Neuronal stem cell (in vitro differentiated cells): ENCODE measurements at regions not wholly inside any gene's neighbourhood (a gene's known extent, or its start where the extent isn't known, plus 50 kb on each side); places are given as distances from the start of the nearest gene placed in this dataset.

Source experiments
- DNase-seq: peaks from one replicate; pipeline ENCODE4 v3.0.0-alpha.2; 2013; ENCODE audit warnings: low spot score
- H2AFZ ChIP-seq: one replicate; pipeline ENCODE4 v1.6.1; 2013; ENCODE audit warnings: mild to moderate bottlenecking, low read length, inconsistent platforms
- H2AK5ac ChIP-seq: 2 replicates; pipeline ENCODE4 v1.6.1; 2013; ENCODE audit warnings: low read depth, mild to moderate bottlenecking, inconsistent platforms, low read length, moderate library complexity, mixed read lengths
- H2BK120ac ChIP-seq: 2 replicates; pipeline ENCODE4 v1.6.1; 2013; ENCODE audit warnings: low read depth, mild to moderate bottlenecking, inconsistent platforms, low read length, moderate library complexity, mixed read lengths
- H2BK12ac ChIP-seq: one replicate; pipeline ENCODE4 v1.6.1; 2013; ENCODE audit warnings: low read length, inconsistent platforms
- H2BK15ac ChIP-seq: 2 replicates; pipeline ENCODE4 v1.6.1; 2013; ENCODE audit warnings: mild to moderate bottlenecking, low read length, inconsistent platforms, mixed read lengths
- H2BK5ac ChIP-seq: one replicate; pipeline ENCODE4 v1.6.1; 2013; ENCODE audit warnings: inconsistent platforms, mild to moderate bottlenecking, low read length, moderate library complexity
- H3K14ac ChIP-seq: one replicate; pipeline ENCODE4 v1.6.1; 2013; ENCODE audit warnings: low read length, inconsistent platforms
- H3K18ac ChIP-seq: 2 replicates; pipeline ENCODE4 v1.6.1; 2013; ENCODE audit warnings: low read length, inconsistent platforms
- H3K23ac ChIP-seq: 2 replicates; pipeline ENCODE4 v1.6.1; 2013; ENCODE audit warnings: low read depth, mild to moderate bottlenecking, mixed read lengths, low read length, inconsistent platforms; ENCODE audit not compliant: poor library complexity
- H3K27ac ChIP-seq: replicated peaks from 3 replicates; pipeline ENCODE4 v1.5.1; 2013; ENCODE audit warnings: low read length, inconsistent platforms
- H3K27me3 ChIP-seq, 3 experiments: 2 replicates each; pipeline ENCODE4 v1.6.1; 2013; ENCODE audit warnings: low read length in 3 of 3, mild to moderate bottlenecking in 2 of 3, inconsistent platforms in 1 of 3, low read depth in 1 of 3, mixed read lengths in 1 of 3, moderate library complexity in 1 of 3; ENCODE audit not compliant: control insufficient read depth in 3 of 3, insufficient read depth in 3 of 3
- H3K36me3 ChIP-seq, 2 donors: replicated peaks in 1 of 2; 2 replicates each; pipeline ENCODE4 v1.6.1; 2013; ENCODE audit warnings: low read length in 2 of 2; ENCODE audit not compliant: control insufficient read depth in 2 of 2, insufficient read depth in 2 of 2
- H3K4ac ChIP-seq: 2 replicates; pipeline ENCODE4 v1.6.1; 2013; ENCODE audit warnings: inconsistent platforms, mild to moderate bottlenecking, low read length, moderate library complexity
- H3K4me1 ChIP-seq, 2 donors: 1 replicate in 1 of 2; 2 replicates in 1 of 2; pipeline ENCODE4 v1.6.1; 2013; ENCODE audit warnings: low read length in 2 of 2, low read depth in 1 of 2; ENCODE audit not compliant: control insufficient read depth in 2 of 2, insufficient read depth in 1 of 2
- H3K4me2 ChIP-seq: one replicate; pipeline ENCODE4 v1.6.1; 2013; ENCODE audit warnings: mild to moderate bottlenecking, low read length, inconsistent platforms; ENCODE audit not compliant: insufficient read depth, poor library complexity, severe bottlenecking
- H3K4me3 ChIP-seq, 2 donors: 2 replicates each; pipeline ENCODE4 v1.5.1; 2013; ENCODE audit warnings: low read length in 2 of 2, mild to moderate bottlenecking in 2 of 2, inconsistent platforms in 1 of 2, moderate library complexity in 1 of 2
- H3K79me1 ChIP-seq: one replicate; pipeline ENCODE4 v1.6.1; 2013; ENCODE audit warnings: low read depth, mild to moderate bottlenecking, inconsistent platforms, low read length, moderate library complexity
- H3K9ac ChIP-seq: one replicate; pipeline ENCODE4 v1.6.1; 2013; ENCODE audit warnings: mild to moderate bottlenecking, low read depth, low read length, inconsistent platforms; ENCODE audit not compliant: poor library complexity
- H3K9me3 ChIP-seq, 2 donors: replicated peaks in 1 of 2; 2 replicates each; pipeline versions ENCODE3 to v1.6.1; 2013; ENCODE audit warnings: low read length in 2 of 2, mild to moderate bottlenecking in 2 of 2, inconsistent platforms in 1 of 2, low read depth in 1 of 2, mixed read lengths in 1 of 2, moderate library complexity in 1 of 2; ENCODE audit not compliant: control insufficient read depth in 2 of 2, insufficient read depth in 1 of 2
- H4K8ac ChIP-seq: one replicate; pipeline ENCODE4 v1.6.1; 2013; ENCODE audit warnings: low read depth, mild to moderate bottlenecking, inconsistent platforms, low read length, moderate library complexity
- H4K91ac ChIP-seq: one replicate; pipeline ENCODE4 v1.6.1; 2013; ENCODE audit warnings: low read length, low read depth, mild to moderate bottlenecking, inconsistent platforms; ENCODE audit not compliant: poor library complexity
- WGBS, 2 donors: extraction: QIAGEN DNeasy Blood & Tissue Kit; methylation state at CpG; one replicate each; pipeline ENCODE4 v1.1.7; 2013; ENCODE audit warnings: missing lambda C conversion rate in 2 of 2, mixed read lengths in 1 of 2; ENCODE audit not compliant: insufficient read length in 2 of 2, insufficient replicate concordance in 1 of 2; ENCODE audit errors: extremely low coverage in 2 of 2; 5-methylcytosine and 5-hydroxymethylcytosine counted together

GRCh38 chr5:145316282-145316681 lies 518.9 kb downstream of the PRELID2 start:
- no peak overlapping the region for H3K4me2 ChIP-seq
- no peaks in the 10 kb centered on the region for H3K79me1 ChIP-seq
- no peak overlapping the region for H3K4me3 ChIP-seq
- H3K9ac ChIP-seq, result no peak overlapping the region
- no peak overlapping the region for H3K27ac ChIP-seq
- DNase-seq, result no peak
- H3K14ac ChIP-seq, result no peak overlapping the region
- H4K8ac ChIP-seq, result no peak overlapping the region
- no peaks in the 10 kb centered on the region for H3K27me3 ChIP-seq
- WGBS, 2 donors, result no CpG with 5 or more reads among the region's 2 CpGs
- H3K4me1 ChIP-seq, result peaks cover 0 to 2% of the 10 kb centered on the region in 2 donors
- H3K36me3 ChIP-seq, result no peaks in the 10 kb centered on the region
- H3K23ac ChIP-seq, result no peak overlapping the region
- no peak overlapping the region for H2BK120ac ChIP-seq
- H2AFZ ChIP-seq, result no peak overlapping the region
- no peak overlapping the region for H3K18ac ChIP-seq
- peaks cover 0 to 9% of the 10 kb centered on the region in 2 donors for H3K9me3 ChIP-seq
- H2BK5ac ChIP-seq, result no peak overlapping the region
- H3K4ac ChIP-seq, result no peak overlapping the region
- no peak overlapping the region for H2AK5ac ChIP-seq
- no peak overlapping the region for H2BK15ac ChIP-seq
- H2BK12ac ChIP-seq, result no peak overlapping the region
- H4K91ac ChIP-seq, result no peak overlapping the region

GRCh38 chr5:145307866-145308382 lies 527.2 kb downstream of the PRELID2 start:
- Histone ChIP-seq H2BK120ac (no peak overlapping the region), H3K14ac (no peak overlapping the region), H3K4me1 (no peaks in the 10 kb centered on the region), H3K4me3 (no peak overlapping the region), H3K27ac (no peak overlapping the region), H3K9ac (no peak overlapping the region), H4K8ac (no peak overlapping the region), H3K36me3 (no peaks in the 10 kb centered on the region), H2AFZ (no peak overlapping the region), H3K18ac (no peak overlapping the region), H2AK5ac (no peak overlapping the region), H2BK12ac (no peak overlapping the region), H3K4me2 (no peak overlapping the region), H2BK15ac (no peak overlapping the region), H3K9me3 (no peaks in the 10 kb centered on the region), H3K4ac (no peak overlapping the region), H3K27me3 (no peaks in the 10 kb centered on the region), H4K91ac (no peak overlapping the region), H3K23ac (no peak overlapping the region), H2BK5ac (no peak overlapping the region), H3K79me1 (no peaks in the 10 kb centered on the region)
- no CpG with 5 or more reads among the region's 6 CpGs for WGBS, 2 donors
- DNase-seq, result no peak

- Histone ChIP-seq H2BK12ac (no peak overlapping the region), H3K14ac (no peak overlapping the region), H2AFZ (no peak overlapping the region), H3K4ac (no peak overlapping the region), H2AK5ac (no peak overlapping the region), H3K4me2 (no peak overlapping the region), H3K4me1 (no peaks in the 10 kb centered on the region), H3K27me3 (no peaks in the 10 kb centered on the region), H3K9ac (no peak overlapping the region), H3K4me3 (no peak overlapping the region), H3K27ac (no peak overlapping the region), H3K9me3 (peaks cover 0 to 1% of the 10 kb centered on the region in 2 donors), H4K91ac (no peak overlapping the region), H3K79me1 (no peaks in the 10 kb centered on the region), H2BK15ac (no peak overlapping the region), H3K23ac (no peak overlapping the region), H2BK5ac (no peak overlapping the region), H4K8ac (no peak overlapping the region), H3K18ac (no peak overlapping the region), H2BK120ac (no peak overlapping the region), H3K36me3 (no peaks in the 10 kb centered on the region)
- no CpG with 5 or more reads among the region's 1 CpG for WGBS, 2 donors
- no peak for DNase-seq
Measured at GRCh38 chr5:145295236-145295835, 539.8 kb downstream of the PRELID2 start.

- Histone ChIP-seq H2AFZ (no peak overlapping the region), H3K4me1 (no peaks in the 10 kb centered on the region), H3K9ac (no peak overlapping the region), H4K91ac (no peak overlapping the region), H4K8ac (no peak overlapping the region), H2BK5ac (no peak overlapping the region), H3K27me3 (no peaks in the 10 kb centered on the region), H3K4ac (no peak overlapping the region), H3K4me2 (no peak overlapping the region), H2BK12ac (no peak overlapping the region), H3K23ac (no peak overlapping the region), H3K27ac (no peak overlapping the region), H3K36me3 (no peaks in the 10 kb centered on the region), H2BK15ac (no peak overlapping the region), H3K79me1 (no peaks in the 10 kb centered on the region), H2AK5ac (no peak overlapping the region), H2BK120ac (no peak overlapping the region), H3K9me3 (peaks cover 0 to 1% of the 10 kb centered on the region in 2 donors), H3K4me3 (no peak overlapping the region), H3K18ac (no peak overlapping the region), H3K14ac (no peak overlapping the region)
- WGBS, 2 donors, result no CpG with 5 or more reads among the region's 2 CpGs
- no peak for DNase-seq
Measured at GRCh38 chr5:145294331-145294730, 540.8 kb downstream of the PRELID2 start.
